ENCODE measurements at regions not wholly inside any gene's neighbourhood (a gene's known extent, or its start where the extent isn't known, plus 50 kb on each side); places are given as distances from the start of the nearest gene placed in this dataset.

DNA sequence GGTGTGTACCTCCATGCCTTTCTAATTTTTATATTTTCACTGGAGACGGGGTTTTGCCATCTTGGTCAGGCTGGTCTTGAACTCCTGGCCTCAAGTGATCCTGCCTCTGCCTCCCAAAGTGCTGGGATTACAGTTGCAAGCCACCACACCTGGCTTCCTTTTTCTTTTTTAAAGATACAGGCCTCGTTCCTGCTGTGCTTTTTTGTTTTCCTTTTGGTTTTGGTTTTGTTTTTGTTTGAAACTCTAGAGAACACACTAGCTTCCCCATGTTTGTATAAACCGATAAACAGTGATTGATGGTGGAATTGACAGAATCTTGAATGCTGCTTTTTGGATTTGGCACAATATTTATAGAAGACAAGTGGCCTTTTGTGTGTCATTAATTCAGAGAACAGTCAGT lies 1603.4 kb downstream of the MAT2B start:
- H3K9me3 Mint-ChIP-seq (ENCODE audit: unreplicated experiment): peaks cover 7% of the 10 kb centered on the region
- H3K27ac Mint-ChIP-seq (ENCODE audit: low read depth, unreplicated experiment): no peak overlapping the region
- ChIA-PET CTCF (no interaction called here), POLR2A (interaction anchor here (0.6 kb wide), 1 partner anchor 44 kb away, joined by 4 read pairs; no protein-coding TSS in a partner anchor)
- TF ChIP-seq, protein P1, sequence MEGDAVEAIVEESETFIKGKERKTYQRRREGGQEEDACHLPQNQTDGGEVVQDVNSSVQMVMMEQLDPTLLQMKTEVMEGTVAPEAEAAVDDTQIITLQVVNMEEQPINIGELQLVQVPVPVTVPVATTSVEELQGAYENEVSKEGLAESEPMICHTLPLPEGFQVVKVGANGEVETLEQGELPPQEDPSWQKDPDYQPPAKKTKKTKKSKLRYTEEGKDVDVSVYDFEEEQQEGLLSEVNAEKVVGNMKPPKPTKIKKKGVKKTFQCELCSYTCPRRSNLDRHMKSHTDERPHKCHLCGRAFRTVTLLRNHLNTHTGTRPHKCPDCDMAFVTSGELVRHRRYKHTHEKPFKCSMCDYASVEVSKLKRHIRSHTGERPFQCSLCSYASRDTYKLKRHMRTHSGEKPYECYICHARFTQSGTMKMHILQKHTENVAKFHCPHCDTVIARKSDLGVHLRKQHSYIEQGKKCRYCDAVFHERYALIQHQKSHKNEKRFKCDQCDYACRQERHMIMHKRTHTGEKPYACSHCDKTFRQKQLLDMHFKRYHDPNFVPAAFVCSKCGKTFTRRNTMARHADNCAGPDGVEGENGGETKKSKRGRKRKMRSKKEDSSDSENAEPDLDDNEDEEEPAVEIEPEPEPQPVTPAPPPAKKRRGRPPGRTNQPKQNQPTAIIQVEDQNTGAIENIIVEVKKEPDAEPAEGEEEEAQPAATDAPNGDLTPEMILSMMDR (IDR thresholded peaks at IDR 0.05; ENCODE audit: unreplicated experiment): no peak
- H3K4me3 Mint-ChIP-seq (ENCODE audit: unreplicated experiment): no peak overlapping the region
- BruUV-seq (replicated peaks): no TSS peak
- H3K36me3 Mint-ChIP-seq (ENCODE audit: insufficient read depth, unreplicated experiment): no peaks in the 10 kb centered on the region
- no peak for DNase-seq (ENCODE audit: unreplicated experiment)
- H3K27me3 Mint-ChIP-seq (ENCODE audit: insufficient read depth, unreplicated experiment): no peaks in the 10 kb centered on the region
- intact Hi-C loops (cut with micrococcal nuclease): no loop called here
- peaks cover 6% of the 10 kb centered on the region for H3K4me1 Mint-ChIP-seq (ENCODE audit: insufficient read depth, unreplicated experiment)

DNA sequence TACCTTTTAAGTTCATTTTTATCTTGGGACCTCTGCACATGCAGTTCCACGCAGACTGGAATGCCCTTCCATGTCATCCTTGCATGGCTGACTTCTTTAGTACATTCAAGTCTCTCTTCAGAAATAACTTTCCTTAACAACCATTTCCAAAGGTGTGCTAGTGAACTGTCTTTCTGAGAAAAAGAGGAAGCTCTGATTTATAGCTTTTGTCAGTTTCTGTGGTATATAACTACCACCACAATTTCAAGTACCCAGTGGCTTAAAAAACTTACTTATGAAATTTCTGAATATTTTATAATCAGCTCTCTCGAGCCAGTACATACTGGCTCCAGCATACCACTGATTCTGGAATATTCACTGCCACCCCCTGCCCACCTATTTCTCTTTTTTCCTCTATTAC lies 1613.8 kb downstream of the MAT2B start:
- Mint-ChIP-seq H3K27me3 (ENCODE audit: insufficient read depth, unreplicated experiment) (no peaks in the 10 kb centered on the region), H3K27ac (ENCODE audit: low read depth, unreplicated experiment) (no peak overlapping the region), H3K4me1 (ENCODE audit: insufficient read depth, unreplicated experiment) (no peaks in the 10 kb centered on the region), H3K36me3 (ENCODE audit: insufficient read depth, unreplicated experiment) (no peaks in the 10 kb centered on the region), H3K4me3 (ENCODE audit: unreplicated experiment) (no peak overlapping the region), H3K9me3 (ENCODE audit: unreplicated experiment) (no peaks in the 10 kb centered on the region)
- ChIA-PET POLR2A (interaction anchor here (0.6 kb wide), 1 partner anchor 118 kb away, joined by 4 read pairs; no protein-coding TSS in a partner anchor), CTCF (interaction anchor here (2.1 kb wide), 1 partner anchor 7 kb away, joined by 6 read pairs; no protein-coding TSS in a partner anchor)
- BruUV-seq (replicated peaks): no TSS peak
- intact Hi-C loops (cut with micrococcal nuclease): no loop called here
- TF ChIP-seq, protein P1 (IDR thresholded peaks at IDR 0.05; ENCODE audit: unreplicated experiment): no peak
- no peak for DNase-seq (ENCODE audit: unreplicated experiment)

DNA sequence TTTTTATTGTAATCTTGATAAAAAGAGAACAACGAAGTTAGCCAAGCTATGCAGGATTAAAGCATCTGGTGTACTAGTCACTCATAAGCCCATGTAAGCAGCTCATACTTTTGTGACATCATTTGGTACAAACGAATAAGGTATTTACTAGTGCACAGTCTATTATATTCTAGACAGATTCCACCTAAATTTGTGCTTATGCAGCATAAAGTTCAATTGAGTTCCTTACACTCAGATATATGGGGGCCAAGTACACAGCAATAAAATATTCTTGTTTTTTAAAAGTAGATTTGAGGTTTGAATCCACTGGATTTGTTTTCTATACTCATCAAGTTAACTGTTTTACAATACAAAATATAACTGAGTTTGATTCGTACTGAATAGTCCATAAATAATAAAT lies 1621.2 kb downstream of the MAT2B start:
- no peaks in the 10 kb centered on the region for H3K4me1 Mint-ChIP-seq (ENCODE audit: insufficient read depth, unreplicated experiment)
- ChIA-PET CTCF (no interaction called here), POLR2A (no interaction called here)
- no peaks in the 10 kb centered on the region for H3K36me3 Mint-ChIP-seq (ENCODE audit: insufficient read depth, unreplicated experiment)
- no peak overlapping the region for H3K4me3 Mint-ChIP-seq (ENCODE audit: unreplicated experiment)
- no peak for DNase-seq (ENCODE audit: unreplicated experiment)
- H3K9me3 Mint-ChIP-seq (ENCODE audit: unreplicated experiment): no peaks in the 10 kb centered on the region
- TF ChIP-seq, protein P1 (IDR thresholded peaks at IDR 0.05; ENCODE audit: unreplicated experiment): no peak
- no peak overlapping the region for H3K27ac Mint-ChIP-seq (ENCODE audit: low read depth, unreplicated experiment)
- BruUV-seq (replicated peaks): no TSS peak
- no peaks in the 10 kb centered on the region for H3K27me3 Mint-ChIP-seq (ENCODE audit: insufficient read depth, unreplicated experiment)
- intact Hi-C loops (cut with micrococcal nuclease): no loop called here

DNA sequence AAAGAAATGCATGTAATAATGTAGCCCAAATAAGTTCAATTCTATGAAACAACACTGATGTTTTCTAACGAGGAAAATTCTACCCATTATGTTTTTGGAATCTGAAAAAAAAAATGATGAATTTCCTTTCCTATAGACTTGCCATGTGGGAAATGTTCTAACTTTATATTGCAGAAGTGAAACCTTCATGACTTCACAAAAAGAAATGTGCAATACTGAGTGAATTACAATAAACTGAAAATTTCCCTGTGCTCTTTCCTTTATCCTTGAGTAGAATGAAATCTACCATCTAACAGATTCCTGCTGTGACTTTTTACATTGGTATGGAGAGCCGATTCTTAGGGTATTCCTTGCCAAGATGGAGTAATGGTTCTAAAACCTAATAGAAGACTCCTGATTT lies 1622.5 kb downstream of the MAT2B start:
- POLR2A ChIA-PET: no interaction called here
- H3K27ac Mint-ChIP-seq (ENCODE audit: low read depth, unreplicated experiment): no peak overlapping the region
- no peaks in the 10 kb centered on the region for H3K9me3 Mint-ChIP-seq (ENCODE audit: unreplicated experiment)
- CTCF ChIA-PET: interaction anchor here (0.7 kb wide), 1 partner anchor 210 kb away, joined by 3 read pairs; no protein-coding TSS in a partner anchor
- intact Hi-C loops (cut with micrococcal nuclease): no loop called here
- no peaks in the 10 kb centered on the region for H3K27me3 Mint-ChIP-seq (ENCODE audit: insufficient read depth, unreplicated experiment)
- DNase-seq (ENCODE audit: unreplicated experiment): no peak
- H3K4me3 Mint-ChIP-seq (ENCODE audit: unreplicated experiment): no peak overlapping the region
- TF ChIP-seq, protein P1 (IDR thresholded peaks at IDR 0.05; ENCODE audit: unreplicated experiment): no peak
- H3K36me3 Mint-ChIP-seq (ENCODE audit: insufficient read depth, unreplicated experiment): no peaks in the 10 kb centered on the region
- BruUV-seq (replicated peaks): no TSS peak
- no peaks in the 10 kb centered on the region for H3K4me1 Mint-ChIP-seq (ENCODE audit: insufficient read depth, unreplicated experiment)

All from MCF 10A (cell line).